MCF 10A (cell line): ENCODE measurements at regions not wholly inside any gene's neighbourhood (a gene's known extent, or its start where the extent isn't known, plus 50 kb on each side); places are given as distances from the start of the nearest gene placed in this dataset.

Source experiments
- BruUV-seq: library from RNA; stranded (reverse); fragments of 400-500 nt; replicated peaks from 2 replicates; lab custom pipeline; 2021; lab: Mats Ljungman, UMichigan
- CTCF ChIA-PET: fragments of 300-600 bp; sonication (Branson Sonifier 250); formaldehyde crosslinking; extraction: SDS; loops from one replicate; lab custom pipeline; 2021; ENCODE audit warnings: antibody characterized with exemption, inconsistent platforms; lab: Yijun Ruan, JAX
- POLR2A ChIA-PET: fragments of 300-600, 350-650 bp; sonication (Branson Sonifier 250); formaldehyde crosslinking; extraction: SDS; loops from one replicate; lab custom pipeline; 2020; ENCODE audit warnings: antibody characterized with exemption, inconsistent platforms; lab: Yijun Ruan, JAX
- DNase-seq: peaks from one replicate; pipeline ENCODE4 v3.0.0-alpha.2; 2018; ENCODE audit not compliant: unreplicated experiment
- H3K27ac Mint-ChIP-seq: one replicate; pipeline ENCODE4 v1.8.0; 2022; ENCODE audit warnings: mild to moderate bottlenecking, low read depth, mixed read lengths; ENCODE audit not compliant: unreplicated experiment
- H3K27me3 Mint-ChIP-seq: one replicate; pipeline ENCODE4 v1.8.0; 2022; ENCODE audit warnings: mixed read lengths; ENCODE audit not compliant: insufficient read depth, unreplicated experiment
- H3K36me3 Mint-ChIP-seq: one replicate; pipeline ENCODE4 v1.8.0; 2022; ENCODE audit warnings: mild to moderate bottlenecking, moderate library complexity, mixed read lengths; ENCODE audit not compliant: insufficient read depth, unreplicated experiment
- H3K4me1 Mint-ChIP-seq: one replicate; pipeline ENCODE4 v1.8.0; 2022; ENCODE audit warnings: mixed read lengths; ENCODE audit not compliant: insufficient read depth, unreplicated experiment
- H3K4me3 Mint-ChIP-seq: one replicate; pipeline ENCODE4 v1.8.0; 2022; ENCODE audit warnings: mild to moderate bottlenecking, moderate library complexity, mixed read lengths; ENCODE audit not compliant: unreplicated experiment
- H3K9me3 Mint-ChIP-seq: one replicate; pipeline ENCODE4 v1.8.0; 2022; ENCODE audit warnings: mixed read lengths; ENCODE audit not compliant: unreplicated experiment
- intact Hi-C: fragments of 100-400 bp; cut with micrococcal nuclease; formaldehyde crosslinking; loops from 2 replicates; pipeline ENCODE4 v1.14.1; 2022
- TF ChIP-seq, protein P1 (sequence below): fragments of 200-600 bp; IDR thresholded peaks from one replicate; pipeline ENCODE4 v1.8.0; 2022; ENCODE audit warnings: antibody characterized with exemption, mild to moderate bottlenecking; ENCODE audit not compliant: unreplicated experiment

DNA sequence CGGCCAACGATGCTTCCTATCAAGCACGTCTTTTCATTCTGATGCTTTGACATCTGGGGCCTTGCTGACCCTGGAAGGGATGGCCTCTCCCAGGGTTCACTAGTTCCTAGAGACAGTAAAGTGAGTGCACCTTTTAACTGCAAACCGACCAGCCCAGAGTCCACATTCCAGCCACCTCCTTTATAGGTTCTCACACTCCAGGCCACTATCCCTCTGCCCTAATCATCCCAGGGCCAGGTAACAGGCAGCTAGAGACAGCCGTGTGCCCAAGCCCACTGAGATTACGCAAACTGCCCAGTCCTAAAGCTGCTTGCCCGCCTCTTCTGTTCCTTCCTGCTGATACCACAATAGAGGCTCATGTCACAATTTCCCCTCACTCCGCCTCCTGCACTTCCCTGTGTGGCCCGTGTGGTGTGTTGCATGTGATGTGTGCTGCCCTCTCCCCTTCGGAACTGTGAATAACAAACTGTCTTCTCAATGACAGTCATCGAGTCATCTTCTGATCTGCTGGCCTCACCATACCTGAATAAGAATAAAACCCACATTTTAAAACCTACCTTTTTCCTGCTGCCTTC lies 123.7 kb upstream of the EXOC2 start:
- TF ChIP-seq, protein P1, sequence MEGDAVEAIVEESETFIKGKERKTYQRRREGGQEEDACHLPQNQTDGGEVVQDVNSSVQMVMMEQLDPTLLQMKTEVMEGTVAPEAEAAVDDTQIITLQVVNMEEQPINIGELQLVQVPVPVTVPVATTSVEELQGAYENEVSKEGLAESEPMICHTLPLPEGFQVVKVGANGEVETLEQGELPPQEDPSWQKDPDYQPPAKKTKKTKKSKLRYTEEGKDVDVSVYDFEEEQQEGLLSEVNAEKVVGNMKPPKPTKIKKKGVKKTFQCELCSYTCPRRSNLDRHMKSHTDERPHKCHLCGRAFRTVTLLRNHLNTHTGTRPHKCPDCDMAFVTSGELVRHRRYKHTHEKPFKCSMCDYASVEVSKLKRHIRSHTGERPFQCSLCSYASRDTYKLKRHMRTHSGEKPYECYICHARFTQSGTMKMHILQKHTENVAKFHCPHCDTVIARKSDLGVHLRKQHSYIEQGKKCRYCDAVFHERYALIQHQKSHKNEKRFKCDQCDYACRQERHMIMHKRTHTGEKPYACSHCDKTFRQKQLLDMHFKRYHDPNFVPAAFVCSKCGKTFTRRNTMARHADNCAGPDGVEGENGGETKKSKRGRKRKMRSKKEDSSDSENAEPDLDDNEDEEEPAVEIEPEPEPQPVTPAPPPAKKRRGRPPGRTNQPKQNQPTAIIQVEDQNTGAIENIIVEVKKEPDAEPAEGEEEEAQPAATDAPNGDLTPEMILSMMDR, result no peak
- no peak for DNase-seq
- peaks cover 11% of the 10 kb centered on the region for H3K27me3 Mint-ChIP-seq
- H3K4me3 Mint-ChIP-seq, result no peak overlapping the region
- intact Hi-C loops, result no loop called here
- H3K9me3 Mint-ChIP-seq, result no peaks in the 10 kb centered on the region
- no peak overlapping the region for H3K27ac Mint-ChIP-seq
- peaks cover 5% of the 10 kb centered on the region for H3K36me3 Mint-ChIP-seq
- ChIA-PET CTCF (interaction anchor here (0.7 to 1.1 kb wide), 2 partner anchors 17 to 372 kb away, joined by 3 read pairs; no protein-coding TSS in a partner anchor), POLR2A (no interaction called here)
- peaks cover 5% of the 10 kb centered on the region for H3K4me1 Mint-ChIP-seq
- no TSS peak for BruUV-seq

DNA sequence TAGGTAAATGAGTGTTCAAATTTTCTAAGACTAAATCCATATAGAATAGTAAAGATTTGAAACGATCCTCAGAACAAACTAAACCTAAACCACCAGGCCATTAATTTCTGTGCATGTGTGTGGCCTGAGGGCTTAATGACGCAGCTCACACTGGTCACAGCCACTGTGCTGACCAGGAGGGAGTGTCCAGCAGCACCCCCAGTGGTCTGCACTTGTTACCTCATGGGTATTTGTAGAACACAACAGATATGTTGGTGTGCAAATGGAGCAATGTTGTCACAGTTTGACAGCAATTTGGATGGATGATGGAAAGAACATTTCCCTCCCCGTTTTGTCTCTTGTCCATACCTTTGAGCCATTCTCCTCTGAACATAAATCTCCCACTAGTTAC lies 122.4 kb upstream of the EXOC2 start:
- TF ChIP-seq, protein P1, result no peak
- CTCF ChIA-PET, result no interaction called here
- Mint-ChIP-seq H3K36me3 (peaks cover 5% of the 10 kb centered on the region), H3K27ac (no peak overlapping the region), H3K4me1 (peaks cover 5% of the 10 kb centered on the region), H3K4me3 (no peak overlapping the region), H3K9me3 (no peaks in the 10 kb centered on the region), H3K27me3 (no peaks in the 10 kb centered on the region)
- no TSS peak for BruUV-seq
- intact Hi-C loops, result no loop called here
- POLR2A ChIA-PET, result no interaction called here
- no peak for DNase-seq

GRCh38 chr6:814378-815347 lies 121.7 kb upstream of the EXOC2 start:
- TF ChIP-seq, protein P1, result no peak
- H3K4me1 Mint-ChIP-seq, result peaks cover 5% of the 10 kb centered on the region
- no TSS peak for BruUV-seq
- CTCF ChIA-PET, result interaction anchor here (0.7 to 1.5 kb wide), 3 partner anchors 98 to 522 kb away, joined by 3 to 5 read pairs (median 3); partner anchors contain the start of gene FOXQ1
- H3K9me3 Mint-ChIP-seq, result no peaks in the 10 kb centered on the region
- intact Hi-C loops, result no loop called here
- H3K4me3 Mint-ChIP-seq, result no peak overlapping the region
- DNase-seq, result no peak
- H3K27me3 Mint-ChIP-seq, result no peaks in the 10 kb centered on the region
- POLR2A ChIA-PET, result interaction anchor here (0.6 kb wide), 1 partner anchor 10 kb away, joined by 3 read pairs; no protein-coding TSS in a partner anchor
- H3K36me3 Mint-ChIP-seq, result peaks cover 5% of the 10 kb centered on the region
- H3K27ac Mint-ChIP-seq, result no peak overlapping the region

DNA sequence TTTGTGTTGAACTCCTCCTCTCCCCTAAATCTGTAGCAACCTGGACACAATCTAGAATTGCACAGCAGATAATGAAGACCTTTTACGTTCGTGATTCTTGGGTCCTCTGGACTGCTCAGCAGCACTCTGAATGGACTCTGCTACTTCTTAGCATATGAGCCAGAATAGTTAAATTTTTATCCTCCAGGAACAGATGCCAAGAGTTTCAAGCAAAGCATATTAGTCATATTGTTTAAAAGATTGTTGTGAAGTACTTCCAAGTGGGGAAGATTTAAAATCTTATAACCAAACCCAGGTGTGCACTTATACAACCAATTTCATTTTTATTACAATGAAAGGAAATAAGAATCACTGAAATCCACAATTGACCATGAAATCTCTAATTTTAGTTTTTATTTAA lies 118.9 kb upstream of the EXOC2 start:
- POLR2A ChIA-PET, result no interaction called here

More for the DNA sequence above, 118.9 kb upstream of the EXOC2 start:
- no peak overlapping the region for H3K4me3 Mint-ChIP-seq
- BruUV-seq, result no TSS peak
- intact Hi-C loops, result no loop called here
- no peak overlapping the region for H3K27ac Mint-ChIP-seq
- CTCF ChIA-PET, result no interaction called here
- H3K36me3 Mint-ChIP-seq, result peaks cover 5% of the 10 kb centered on the region
- DNase-seq, result no peak
- no peaks in the 10 kb centered on the region for H3K9me3 Mint-ChIP-seq
- H3K27me3 Mint-ChIP-seq, result no peaks in the 10 kb centered on the region
- no peaks in the 10 kb centered on the region for H3K4me1 Mint-ChIP-seq
- TF ChIP-seq, protein P1, result no peak
